Kidney epithelial cell (primary cell): ENCODE measurements at regions not wholly inside any gene's neighbourhood (a gene's known extent, or its start where the extent isn't known, plus 50 kb on each side); places are given as distances from the start of the nearest gene placed in this dataset.
"Not testable (repeated sequence)": the region's sequence is repeated elsewhere in the genome, so short reads cannot be mapped to it uniquely, and the experiment has no call there.

Experiments used
- DNase-seq: peaks from one replicate; pipeline ENCODE4 v3.0.0-alpha.2; 2010; ENCODE audit warnings: low read depth
- H3K27me3 ChIP-seq: 2 replicates; pipeline ENCODE4 v1.6.0; 2011; ENCODE audit warnings: low read length; ENCODE audit not compliant: control insufficient read depth, insufficient read depth
- H3K36me3 ChIP-seq: 2 replicates; pipeline ENCODE4 v1.5.1; 2011; ENCODE audit warnings: low read length; ENCODE audit not compliant: control insufficient read depth, insufficient read depth
- H3K4me3 ChIP-seq: 2 replicates; pipeline ENCODE4 v1.5.1; 2011; ENCODE audit warnings: low read depth, mild to moderate bottlenecking, control low read depth, low read length
- TF ChIP-seq, protein P1 (sequence below): IDR thresholded peaks from 2 replicates; pipeline ENCODE4 v1.5.1; 2011; ENCODE audit warnings: mild to moderate bottlenecking, moderate library complexity, low read length, control low read depth, inconsistent platforms; ENCODE audit not compliant: insufficient read depth, poor library complexity, severe bottlenecking

DNA sequence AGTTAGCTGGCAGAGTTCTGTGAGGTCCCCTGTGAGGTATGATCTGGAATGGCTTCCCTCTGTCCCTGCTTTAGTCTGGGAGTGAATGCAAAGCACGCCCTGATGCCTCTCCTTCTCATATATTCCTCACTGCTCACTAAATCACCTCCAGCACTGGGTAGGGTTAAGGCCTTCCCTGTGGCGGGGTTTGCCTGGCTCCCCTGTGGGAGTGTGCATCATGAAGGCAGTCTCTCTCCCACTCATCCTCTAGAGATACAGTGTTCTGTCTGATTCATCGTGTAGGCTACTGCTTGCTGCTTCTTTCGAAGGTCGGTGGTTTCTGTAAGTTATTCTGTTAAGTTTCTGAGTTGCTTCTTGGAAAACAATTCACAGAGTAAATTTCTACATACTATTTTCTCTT, 420.0 kb upstream of the EYS start:
- H3K4me3 ChIP-seq, result no peak overlapping the region
- TF ChIP-seq, protein P1, sequence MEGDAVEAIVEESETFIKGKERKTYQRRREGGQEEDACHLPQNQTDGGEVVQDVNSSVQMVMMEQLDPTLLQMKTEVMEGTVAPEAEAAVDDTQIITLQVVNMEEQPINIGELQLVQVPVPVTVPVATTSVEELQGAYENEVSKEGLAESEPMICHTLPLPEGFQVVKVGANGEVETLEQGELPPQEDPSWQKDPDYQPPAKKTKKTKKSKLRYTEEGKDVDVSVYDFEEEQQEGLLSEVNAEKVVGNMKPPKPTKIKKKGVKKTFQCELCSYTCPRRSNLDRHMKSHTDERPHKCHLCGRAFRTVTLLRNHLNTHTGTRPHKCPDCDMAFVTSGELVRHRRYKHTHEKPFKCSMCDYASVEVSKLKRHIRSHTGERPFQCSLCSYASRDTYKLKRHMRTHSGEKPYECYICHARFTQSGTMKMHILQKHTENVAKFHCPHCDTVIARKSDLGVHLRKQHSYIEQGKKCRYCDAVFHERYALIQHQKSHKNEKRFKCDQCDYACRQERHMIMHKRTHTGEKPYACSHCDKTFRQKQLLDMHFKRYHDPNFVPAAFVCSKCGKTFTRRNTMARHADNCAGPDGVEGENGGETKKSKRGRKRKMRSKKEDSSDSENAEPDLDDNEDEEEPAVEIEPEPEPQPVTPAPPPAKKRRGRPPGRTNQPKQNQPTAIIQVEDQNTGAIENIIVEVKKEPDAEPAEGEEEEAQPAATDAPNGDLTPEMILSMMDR, result no peak
- no peak for DNase-seq
- H3K27me3 ChIP-seq, result no peaks in the 10 kb centered on the region
- H3K36me3 ChIP-seq, result no peaks in the 10 kb centered on the region

DNA sequence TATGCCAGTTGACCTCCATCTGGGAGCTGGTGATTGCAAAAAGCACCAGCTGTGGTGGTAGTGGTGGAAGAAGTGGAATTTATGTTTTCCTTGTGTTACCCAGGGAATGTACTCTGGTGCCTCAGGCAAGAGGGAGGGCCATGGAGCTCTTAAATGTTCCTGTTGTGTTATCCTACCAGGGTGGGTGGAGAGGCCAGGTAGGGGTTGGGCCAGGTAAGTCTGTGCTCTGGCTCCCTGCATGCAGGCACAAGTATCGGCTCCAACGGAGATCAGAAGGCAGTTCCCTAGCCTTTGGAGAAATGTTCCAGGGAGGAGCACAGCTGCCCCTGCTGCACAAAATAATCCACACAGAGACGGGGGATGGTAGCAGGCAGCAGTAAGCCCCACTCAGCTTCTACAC, 419.3 kb upstream of the EYS start:
- no peaks in the 10 kb centered on the region for H3K27me3 ChIP-seq
- no peaks in the 10 kb centered on the region for H3K36me3 ChIP-seq
- H3K4me3 ChIP-seq, result no peak overlapping the region
- TF ChIP-seq, protein P1, result no peak
- no peak for DNase-seq

DNA sequence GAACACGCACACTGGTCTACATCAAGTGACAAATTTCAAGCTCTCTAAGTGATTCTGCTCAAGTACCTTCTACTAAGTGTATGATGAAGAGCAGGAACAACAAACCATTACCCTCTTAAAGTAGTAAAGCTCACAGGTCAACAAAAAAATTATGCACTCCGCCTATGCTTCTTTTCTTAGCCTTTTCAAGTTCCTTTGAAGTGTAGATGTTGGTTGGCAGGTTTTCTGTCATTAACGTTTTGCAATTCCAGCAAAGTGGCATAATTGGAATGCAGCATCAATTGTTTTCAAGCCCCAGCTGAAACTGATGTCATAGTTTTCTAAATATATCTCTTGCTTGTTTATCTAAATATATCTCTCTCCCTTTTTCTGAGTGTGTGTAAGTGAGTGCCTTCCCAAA, 396.9 kb upstream of the EYS start:
- no peaks in the 10 kb centered on the region for H3K36me3 ChIP-seq
- DNase-seq, result no peak
- no peaks in the 10 kb centered on the region for H3K27me3 ChIP-seq
- TF ChIP-seq, protein P1, result no peak
- no peak overlapping the region for H3K4me3 ChIP-seq

DNA sequence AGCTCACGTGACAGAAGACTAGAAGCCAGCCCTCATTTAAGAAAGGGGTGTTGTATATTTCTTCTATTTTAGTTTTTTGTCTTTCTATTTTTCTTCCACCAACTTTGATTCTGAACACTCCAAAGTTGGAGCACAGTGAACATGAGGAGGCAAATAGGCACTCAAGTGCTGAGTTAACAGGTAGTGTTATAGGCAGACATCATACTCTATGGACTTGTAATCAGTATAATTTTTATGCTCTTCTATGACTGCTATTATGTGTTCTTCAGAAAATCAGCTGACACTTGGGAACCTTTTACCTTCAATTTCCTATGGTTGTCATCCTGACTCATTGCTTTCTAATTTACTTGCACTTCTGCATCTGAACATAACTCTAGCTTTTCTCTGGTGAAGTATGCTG, 396.3 kb upstream of the EYS start:
- DNase-seq, result no peak
- Histone ChIP-seq H3K27me3 (no peaks in the 10 kb centered on the region), H3K4me3 (no peak overlapping the region), H3K36me3 (no peaks in the 10 kb centered on the region)
- TF ChIP-seq, protein P1, result no peak

DNA sequence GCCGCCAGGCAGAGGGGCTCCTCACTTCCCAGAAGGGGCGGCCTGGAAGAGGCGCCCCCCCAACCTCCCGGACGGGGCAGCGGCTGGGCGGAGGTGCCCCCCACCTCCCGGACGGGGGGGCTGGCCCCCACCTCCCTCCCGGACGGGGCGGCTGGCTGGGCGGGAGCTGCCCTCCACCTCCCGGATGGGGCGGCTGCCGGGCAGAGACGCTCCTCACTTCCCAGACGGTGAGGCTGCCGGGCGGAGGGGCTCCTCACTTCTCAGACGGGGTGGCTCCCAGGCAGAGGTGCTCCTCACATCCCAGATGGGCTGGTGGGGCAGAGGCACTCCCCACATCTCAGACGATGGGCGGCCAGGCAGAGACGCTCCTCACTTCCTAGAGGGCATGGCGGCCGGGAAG, 389.7 kb upstream of the EYS start:
- Histone ChIP-seq H3K36me3 (no peaks in the 10 kb centered on the region), H3K27me3 (no peaks in the 10 kb centered on the region), H3K4me3 (no peak overlapping the region)
- DNase-seq, result no peak
- TF ChIP-seq, protein P1, result no peak

DNA sequence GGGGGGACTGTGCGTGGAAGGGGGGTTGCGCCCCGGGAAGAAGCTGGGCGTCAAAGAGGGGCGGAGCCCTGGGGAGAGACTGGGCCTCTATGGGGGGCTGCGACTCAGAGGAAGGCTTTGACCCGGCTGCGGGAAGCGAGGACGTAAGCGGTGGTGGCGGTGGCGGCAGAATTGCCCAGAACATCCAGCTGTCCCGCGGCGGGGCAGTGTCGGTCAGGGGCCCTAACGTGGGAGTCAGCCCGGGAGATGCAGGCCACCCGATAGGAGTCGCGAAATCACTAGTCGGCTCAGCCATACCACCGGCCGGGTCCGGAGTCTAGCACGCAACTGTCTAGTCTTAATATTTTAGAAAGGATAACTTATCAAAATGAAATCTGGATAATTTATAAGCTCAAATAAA, 387.6 kb upstream of the EYS start:
- TF ChIP-seq, protein P1, result no peak
- H3K36me3 ChIP-seq, result no peaks in the 10 kb centered on the region
- no peak overlapping the region for H3K4me3 ChIP-seq
- no peak for DNase-seq
- H3K27me3 ChIP-seq, result no peaks in the 10 kb centered on the region

DNA sequence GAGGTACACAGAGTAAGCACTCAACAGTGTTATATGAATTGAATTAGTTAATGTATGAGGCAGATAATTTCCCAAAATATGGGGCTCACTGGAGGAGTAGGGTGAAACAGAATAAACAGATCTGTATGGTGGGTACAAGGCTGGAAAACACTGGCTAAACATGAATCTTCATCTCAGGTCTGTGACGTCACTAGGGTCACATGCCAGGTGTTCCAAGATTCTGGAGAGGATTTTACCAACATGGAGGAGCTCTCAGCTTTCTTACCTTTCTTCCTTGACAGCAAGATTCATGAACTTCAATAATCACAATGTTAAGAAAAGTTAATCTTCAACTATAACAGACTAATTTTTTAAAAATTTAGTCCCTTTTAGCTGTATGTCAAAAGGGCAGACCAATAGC, 385.3 kb upstream of the EYS start:
- not testable (repeated sequence) for H3K27me3 ChIP-seq, H3K36me3 ChIP-seq, DNase-seq, H3K4me3 ChIP-seq
